ENCODE measurements at regions not wholly inside any gene's neighbourhood (a gene's known extent, or its start where the extent isn't known, plus 50 kb on each side); places are given as distances from the start of the nearest gene placed in this dataset.

- no peak for DNase-seq
These were observed 271.8 kb upstream of the TENM3 start for GRCh38 chr4:181971411-181971810.

GRCh38 chr4:181971973-181972372, 271.2 kb upstream of the TENM3 start:
- no peak for DNase-seq

- DNase-seq, result no peak
These were observed 266.4 kb upstream of the TENM3 start for GRCh38 chr4:181976764-181977163.

GRCh38 chr4:181982437-181982836, 260.8 kb upstream of the TENM3 start:
- peak; percentile 29 for DNase-seq

- DNase-seq, result no peak
These were observed 260.3 kb upstream of the TENM3 start for GRCh38 chr4:181982856-181983255.

GRCh38 chr4:181987392-181987791, 255.8 kb upstream of the TENM3 start:
- no peak for DNase-seq

GRCh38 chr4:181989071-181989470, 254.1 kb upstream of the TENM3 start:
- no peak for DNase-seq

GRCh38 chr4:181991369-181992108, 251.7 kb upstream of the TENM3 start:
- no peak for DNase-seq

GRCh38 chr4:181998398-181999295, 244.6 kb upstream of the TENM3 start:
- no peak for DNase-seq

GRCh38 chr4:182000077-182000476, 243.1 kb upstream of the TENM3 start:
- no peak for DNase-seq

GRCh38 chr4:182010876-182011275, 232.3 kb upstream of the TENM3 start:
- DNase-seq, result no peak

- no peak for DNase-seq
These were observed 229.0 kb upstream of the TENM3 start for GRCh38 chr4:182014164-182014563.

- DNase-seq, result no peak
These were observed 228.2 kb upstream of the TENM3 start for GRCh38 chr4:182015014-182015413.

GRCh38 chr4:182015893-182016292, 227.3 kb upstream of the TENM3 start:
- DNase-seq, result no peak

GRCh38 chr4:182017038-182017437, 226.2 kb upstream of the TENM3 start:
- DNase-seq, result no peak

- no peak for DNase-seq
These were observed 224.5 kb upstream of the TENM3 start for GRCh38 chr4:182018691-182019090.

GRCh38 chr4:182019148-182019652, 224.0 kb upstream of the TENM3 start:
- DNase-seq, result no peak

GRCh38 chr4:182022909-182023308, 220.3 kb upstream of the TENM3 start:
- peak; percentile 44 for DNase-seq

GRCh38 chr4:182023469-182023868, 219.7 kb upstream of the TENM3 start:
- DNase-seq, result no peak

- DNase-seq, result no peak
These were observed 200.3 kb upstream of the TENM3 start for GRCh38 chr4:182042945-182043344.

- DNase-seq, result no peak
These were observed 194.3 kb upstream of the TENM3 start for GRCh38 chr4:182048871-182049270.

GRCh38 chr4:182056866-182057265, 186.3 kb upstream of the TENM3 start:
- DNase-seq, result no peak

GRCh38 chr4:182062458-182062857, 180.7 kb upstream of the TENM3 start:
- DNase-seq, result no peak

- no peak for DNase-seq
These were observed 180.3 kb upstream of the TENM3 start for GRCh38 chr4:182062936-182063335.

Data from DMS79 (cell line).